Psoas muscle (tissue), 7 donors: ENCODE measurements at regions not wholly inside any gene's neighbourhood (a gene's known extent, or its start where the extent isn't known, plus 50 kb on each side); places are given as distances from the start of the nearest gene placed in this dataset.
"Not testable (repeated sequence)": the region's sequence is repeated elsewhere in the genome, so short reads cannot be mapped to it uniquely, and the experiment has no call there.

ENCODE experiments used
- ATAC-seq, 4 donors: fragments of 200-7000 bp; cut with Tn5 transposase; one replicate each; pipeline ENCODE4 v1.9.1; 2020; ENCODE audit warnings: moderate library complexity in 3 of 4, mild to moderate bottlenecking in 2 of 4
- DNase-seq, 2 donors: peaks; one replicate each; pipeline ENCODE4 v3.0.0-alpha.2; 2020
- H3K27ac ChIP-seq: fragments of 200-600 bp; one replicate; pipeline ENCODE4 v1.8.0; 2022
- H3K27me3 ChIP-seq, 3 donors: fragments of 200-600 bp in 1 of 3; one replicate each; pipeline versions ENCODE4 v1.6.1 to v1.8.0; 2013 to 2022; ENCODE audit warnings: low read length in 2 of 3, mild to moderate bottlenecking in 2 of 3, moderate library complexity in 1 of 3; ENCODE audit not compliant: insufficient read depth in 3 of 3
- H3K36me3 ChIP-seq, 2 donors: fragments of 200-600 bp in 1 of 2; one replicate each; pipeline versions ENCODE4 v1.6.1 to v1.8.0; 2013 to 2022; ENCODE audit warnings: low read depth in 1 of 2, mild to moderate bottlenecking in 1 of 2, moderate library complexity in 1 of 2; ENCODE audit not compliant: insufficient read depth in 1 of 2
- H3K4me1 ChIP-seq: fragments of 200-600 bp; one replicate; pipeline ENCODE4 v1.8.0; 2022
- H3K4me3 ChIP-seq: fragments of 200-600 bp; one replicate; pipeline ENCODE4 v1.8.0; 2022; ENCODE audit warnings: mild to moderate bottlenecking
- H3K9me3 ChIP-seq: fragments of 200-600 bp; one replicate; pipeline ENCODE4 v1.8.0; 2022
- WGBS, 3 donors: extraction: QIAGEN DNeasy Blood & Tissue Kit; methylation state at CpG; one replicate each; pipeline versions ENCODE4 v1.1.6 to v1.1.7; 2013; 5-methylcytosine and 5-hydroxymethylcytosine counted together
- intact Hi-C, 2 donors: fragments of 100-400 bp; cut with DNase I; formaldehyde crosslinking; loops; one replicate each; pipeline versions ENCODE4 v1.11.0 to v1.14.2; 2022
- TF ChIP-seq, protein P1 (sequence below): fragments of 200-600 bp; IDR thresholded peaks from one replicate; pipeline ENCODE4 v1.8.0; 2022; ENCODE audit warnings: antibody characterized with exemption
- donor health status: healthy with polysubstance abuse.
- donor health status: DM: no; HTN: no; CAD: no; lungs with moderate emphysema.
- donor health status: Bipolar disorder and iron deficiency.
- donor health status: healthy.
- donor health status: DM: yes; HTN: yes; CAD: no.
- donor health status: DM: no; HTN: no; CAD: no.
- donor health status: DM: yes; HTN: yes; CAD: no.

DNA sequence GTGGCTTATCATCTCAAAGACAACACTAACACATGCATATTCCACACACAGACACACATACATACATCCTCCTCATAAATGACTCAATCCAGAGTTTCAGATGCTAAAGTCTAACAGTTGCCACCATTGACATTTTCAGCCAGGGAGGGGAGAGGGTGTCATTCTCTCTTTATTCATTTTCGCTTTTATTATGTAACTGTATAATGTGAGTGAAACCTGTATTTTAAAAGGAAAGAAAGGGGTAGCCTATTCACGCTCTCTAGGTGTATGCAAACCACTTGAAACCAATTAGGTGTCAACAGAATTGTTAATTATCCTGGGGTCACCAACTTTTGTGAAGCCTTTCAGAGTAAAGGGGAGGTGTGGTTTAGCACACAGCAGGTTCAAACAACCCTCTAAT is 1282.9 kb downstream of the ROBO2 start:
- 86 to 92% (median 87%) methylated on average over 2 of the region's 2 CpGs for WGBS, 3 donors
- no peaks in the 10 kb centered on the region for H3K36me3 ChIP-seq
- no peak overlapping the region for H3K27ac ChIP-seq
- ATAC-seq (no peak), DNase-seq (no peak)
- no peak overlapping the region for H3K4me3 ChIP-seq
- TF ChIP-seq, protein P1, sequence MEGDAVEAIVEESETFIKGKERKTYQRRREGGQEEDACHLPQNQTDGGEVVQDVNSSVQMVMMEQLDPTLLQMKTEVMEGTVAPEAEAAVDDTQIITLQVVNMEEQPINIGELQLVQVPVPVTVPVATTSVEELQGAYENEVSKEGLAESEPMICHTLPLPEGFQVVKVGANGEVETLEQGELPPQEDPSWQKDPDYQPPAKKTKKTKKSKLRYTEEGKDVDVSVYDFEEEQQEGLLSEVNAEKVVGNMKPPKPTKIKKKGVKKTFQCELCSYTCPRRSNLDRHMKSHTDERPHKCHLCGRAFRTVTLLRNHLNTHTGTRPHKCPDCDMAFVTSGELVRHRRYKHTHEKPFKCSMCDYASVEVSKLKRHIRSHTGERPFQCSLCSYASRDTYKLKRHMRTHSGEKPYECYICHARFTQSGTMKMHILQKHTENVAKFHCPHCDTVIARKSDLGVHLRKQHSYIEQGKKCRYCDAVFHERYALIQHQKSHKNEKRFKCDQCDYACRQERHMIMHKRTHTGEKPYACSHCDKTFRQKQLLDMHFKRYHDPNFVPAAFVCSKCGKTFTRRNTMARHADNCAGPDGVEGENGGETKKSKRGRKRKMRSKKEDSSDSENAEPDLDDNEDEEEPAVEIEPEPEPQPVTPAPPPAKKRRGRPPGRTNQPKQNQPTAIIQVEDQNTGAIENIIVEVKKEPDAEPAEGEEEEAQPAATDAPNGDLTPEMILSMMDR, result no peak
- H3K9me3 ChIP-seq, result no peaks in the 10 kb centered on the region
- no peaks in the 10 kb centered on the region for H3K4me1 ChIP-seq
- H3K27me3 ChIP-seq, result no peaks in the 10 kb centered on the region
- intact Hi-C loops, result no loop called here

DNA sequence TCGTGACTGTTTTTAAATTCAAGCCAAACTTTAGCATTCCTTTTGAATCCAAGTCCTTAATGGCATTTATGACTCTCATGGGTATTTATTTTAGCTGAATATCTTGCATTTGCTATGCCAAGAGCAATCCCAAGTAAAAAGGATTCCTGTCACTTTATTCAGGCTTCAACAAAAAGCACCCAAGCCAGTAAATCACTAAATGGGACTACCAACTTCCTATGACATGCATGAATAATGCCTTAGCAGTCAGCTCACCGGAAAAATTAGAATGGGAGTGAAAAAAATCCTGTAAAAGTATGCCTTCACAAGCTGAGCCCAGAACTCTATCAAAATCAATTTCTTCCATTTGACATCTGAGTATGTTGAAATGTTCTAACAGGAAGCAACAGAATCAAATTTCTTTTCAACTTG is 1297.9 kb downstream of the ROBO2 start:
- Histone ChIP-seq H3K4me1 (no peaks in the 10 kb centered on the region), H3K27me3 (no peaks in the 10 kb centered on the region), H3K4me3 (no peak overlapping the region), H3K36me3 (no peaks in the 10 kb centered on the region), H3K27ac (no peak overlapping the region), H3K9me3 (no peaks in the 10 kb centered on the region)
- intact Hi-C loops, result no loop called here
- ATAC-seq (no peak), DNase-seq (no peak)
- TF ChIP-seq, protein P1, result no peak
- WGBS, 3 donors, result 6 to 9% (median 6%) methylated on average over 2 of the region's 2 CpGs

DNA sequence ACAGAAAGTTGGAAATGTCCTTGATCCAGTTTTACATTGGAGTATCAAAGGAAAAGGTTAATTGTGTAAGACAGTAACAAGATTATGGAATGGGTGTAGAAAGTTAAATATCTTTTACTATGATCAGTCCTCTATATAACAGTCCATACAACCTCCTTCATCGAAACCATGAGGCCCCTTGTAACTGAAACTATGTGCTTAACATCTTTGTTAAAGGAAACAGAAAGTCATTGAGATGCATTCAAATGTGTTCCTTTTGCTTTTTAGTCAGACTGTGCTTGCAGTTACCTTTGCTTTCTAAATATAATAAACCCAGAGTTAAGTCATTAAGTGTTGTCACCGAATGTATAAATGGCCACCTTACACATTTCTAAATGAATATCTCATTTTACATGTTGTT is 1298.5 kb downstream of the ROBO2 start:
- Histone ChIP-seq H3K27me3 (no peaks in the 10 kb centered on the region), H3K4me1 (no peaks in the 10 kb centered on the region), H3K9me3 (no peaks in the 10 kb centered on the region), H3K27ac (no peak overlapping the region), H3K36me3 (no peaks in the 10 kb centered on the region), H3K4me3 (no peak overlapping the region)
- intact Hi-C loops, result no loop called here
- TF ChIP-seq, protein P1, result no peak
- no peak for ATAC-seq
- 70 to 81% (median 71%) methylated on average over 2 of the region's 2 CpGs for WGBS, 3 donors
- no peak for DNase-seq

DNA sequence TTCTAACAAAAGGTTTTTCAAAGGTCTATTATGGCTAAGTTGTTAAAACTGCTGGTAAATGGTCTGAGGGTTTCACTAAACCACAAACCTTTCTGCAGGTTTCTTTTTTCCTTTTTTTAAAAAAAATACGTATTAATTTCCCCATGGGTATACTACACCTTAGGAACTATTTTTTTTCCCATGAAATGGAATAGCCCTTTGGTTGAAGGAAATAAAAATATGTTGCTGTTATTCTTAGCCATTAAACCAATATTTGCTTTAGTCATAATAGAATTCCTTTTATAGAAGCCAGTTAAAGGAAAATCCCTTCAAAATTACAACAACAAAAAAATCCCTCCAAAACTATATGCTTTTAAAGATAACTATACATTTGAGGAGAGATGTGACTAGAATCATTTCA is 1303.3 kb downstream of the ROBO2 start:
- Histone ChIP-seq H3K4me1 (no peaks in the 10 kb centered on the region), H3K4me3 (no peak overlapping the region), H3K9me3 (no peaks in the 10 kb centered on the region), H3K27me3 (no peaks in the 10 kb centered on the region), H3K36me3 (no peaks in the 10 kb centered on the region), H3K27ac (no peak overlapping the region)
- no peak for DNase-seq
- no peak for ATAC-seq
- 44 to 60% (median 44%) methylated on average over 1 of the region's 1 CpG for WGBS, 3 donors
- intact Hi-C loops, result no loop called here
- TF ChIP-seq, protein P1, result no peak

DNA sequence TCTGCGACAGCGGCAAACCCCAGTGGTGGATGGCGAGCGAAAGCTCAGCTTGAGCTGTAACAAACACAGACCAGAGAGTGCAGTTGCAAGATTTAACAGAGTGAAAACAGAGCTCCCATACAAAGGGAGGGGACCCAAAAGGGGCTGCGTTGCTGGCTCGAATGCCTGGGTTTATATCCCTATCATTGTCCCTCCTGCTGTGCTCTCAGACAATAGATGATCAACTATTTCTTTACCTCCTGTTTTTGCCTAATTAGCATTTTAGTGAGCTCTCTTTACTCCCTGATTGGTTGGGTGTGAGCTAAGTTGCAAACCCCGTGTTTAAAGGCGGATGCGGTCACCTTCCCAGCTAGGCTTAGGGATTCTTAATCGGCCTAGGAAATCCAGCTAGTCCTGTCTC is 1304.4 kb downstream of the ROBO2 start:
- intact Hi-C loops, result not testable (repeated sequence)

More for the DNA sequence above, 1304.4 kb downstream of the ROBO2 start:
- ATAC-seq, DNase-seq, H3K4me1 ChIP-seq, H3K4me3 ChIP-seq, H3K9me3 ChIP-seq, H3K36me3 ChIP-seq, H3K27me3 ChIP-seq, H3K27ac ChIP-seq: not testable (repeated sequence)
- WGBS, 3 donors, result 75 to 83% (median 80%) methylated on average over 10 of the region's 10 CpGs
